GM21723 (cell line): ENCODE measurements at regions not wholly inside any gene's neighbourhood (a gene's known extent, or its start where the extent isn't known, plus 50 kb on each side); places are given as distances from the start of the nearest gene placed in this dataset.

Experiments used
- ATAC-seq: cut with Tn5 transposase; IDR thresholded peaks from one replicate; pipeline ENCODE4 v1.9.1; 2021; ENCODE audit warnings: mild to moderate bottlenecking, moderate library complexity; ENCODE audit not compliant: unreplicated experiment

- ATAC-seq, result no peak
Observed at GRCh38 chr9:126017758-126018157, 270.6 kb downstream of the PBX3 start.

- ATAC-seq, result no peak
Observed at GRCh38 chr9:126020836-126021235, 273.7 kb downstream of the PBX3 start.

GRCh38 chr9:126023962-126024361 is 276.8 kb downstream of the PBX3 start:
- no peak for ATAC-seq

- no peak for ATAC-seq
Observed at GRCh38 chr9:126024581-126025230, 277.5 kb downstream of the PBX3 start.

GRCh38 chr9:126025991-126026390 is 278.8 kb downstream of the PBX3 start:
- ATAC-seq, result no peak

GRCh38 chr9:126027566-126027965 is 280.4 kb downstream of the PBX3 start:
- no peak for ATAC-seq

GRCh38 chr9:126028746-126029145 is 281.6 kb downstream of the PBX3 start:
- no peak for ATAC-seq

GRCh38 chr9:126030716-126031115 is 283.5 kb downstream of the PBX3 start:
- ATAC-seq, result no peak

- no peak for ATAC-seq
Observed at GRCh38 chr9:126031116-126031515, 283.9 kb downstream of the PBX3 start.

- no peak for ATAC-seq
Observed at GRCh38 chr9:126032135-126032534, 285.0 kb downstream of the PBX3 start.

GRCh38 chr9:126033318-126033717 is 286.1 kb downstream of the PBX3 start:
- no peak for ATAC-seq

GRCh38 chr9:126033956-126034355 is 286.8 kb downstream of the PBX3 start:
- ATAC-seq, result no peak

- ATAC-seq, result no peak
Observed at GRCh38 chr9:126036881-126037291, 289.7 kb downstream of the PBX3 start.

- ATAC-seq, result no peak
Observed at GRCh38 chr9:126038790-126039189, 287.8 kb upstream of the MVB12B start.

- no peak for ATAC-seq
Observed at GRCh38 chr9:126043681-126044080, 282.9 kb upstream of the MVB12B start.

- no peak for ATAC-seq
Observed at GRCh38 chr9:126049088-126049487, 277.5 kb upstream of the MVB12B start.

- ATAC-seq, result no peak
Observed at GRCh38 chr9:126049896-126050604, 276.6 kb upstream of the MVB12B start.

- ATAC-seq, result no peak
Observed at GRCh38 chr9:126050605-126050990, 276.0 kb upstream of the MVB12B start.

- no peak for ATAC-seq
Observed at GRCh38 chr9:126051446-126052130, 275.0 kb upstream of the MVB12B start.

- no peak for ATAC-seq
Observed at GRCh38 chr9:126052791-126053190, 273.8 kb upstream of the MVB12B start.

- no peak for ATAC-seq
Observed at GRCh38 chr9:126053913-126054312, 272.7 kb upstream of the MVB12B start.

- ATAC-seq, result no peak
Observed at GRCh38 chr9:126055381-126055985, 271.1 kb upstream of the MVB12B start.
